ENCODE measurements at regions not wholly inside any gene's neighbourhood (a gene's known extent, or its start where the extent isn't known, plus 50 kb on each side); places are given as distances from the start of the nearest gene placed in this dataset.

GRCh38 chr1:81695741-81696140 is 105.0 kb upstream of the ADGRL2 start:
- TF ChIP-seq EZH2 (IDR thresholded peaks at IDR 0.05; ENCODE audit: borderline replicate concordance, low read length) (no peak), CTCF (IDR thresholded peaks at IDR 0.05; ENCODE audit: low read length) (no peak)
